Lung (tissue), 11 donors: ENCODE measurements at regions not wholly inside any gene's neighbourhood (a gene's known extent, or its start where the extent isn't known, plus 50 kb on each side); places are given as distances from the start of the nearest gene placed in this dataset.

Experiments
- ATAC-seq: fragments of 200-7000 bp; cut with Tn5 transposase; one replicate; pipeline ENCODE4 v1.9.1; 2020; ENCODE audit warnings: moderate number of reproducible peaks; ENCODE audit not compliant: insufficient read depth, low FRiP score
- DNase-seq, 3 donors: peaks; one replicate each; pipeline ENCODE4 v3.0.0-alpha.2; 2013 to 2017
- H3K27ac ChIP-seq, 2 donors: one replicate each; pipeline ENCODE4 v1.5.1; 2013; ENCODE audit warnings: mild to moderate bottlenecking in 2 of 2, moderate library complexity in 2 of 2, control low read depth in 1 of 2, inconsistent platforms in 1 of 2, low read depth in 1 of 2, low read length in 1 of 2
- H3K27me3 ChIP-seq, 3 donors: one replicate each; pipeline ENCODE4 v1.5.1; 2013; ENCODE audit warnings: low read length in 2 of 3; ENCODE audit not compliant: control insufficient read depth in 3 of 3, insufficient read depth in 3 of 3
- H3K36me3 ChIP-seq, 4 donors: one replicate each; pipeline ENCODE4 v1.5.1; 2013; ENCODE audit warnings: low read length in 4 of 4, mild to moderate bottlenecking in 1 of 4, moderate library complexity in 1 of 4; ENCODE audit not compliant: control insufficient read depth in 4 of 4, insufficient read depth in 4 of 4
- H3K4me1 ChIP-seq, 5 donors: one replicate each; pipeline ENCODE4 v1.5.1; 2013; ENCODE audit warnings: low read length in 5 of 5, mild to moderate bottlenecking in 2 of 5, moderate library complexity in 1 of 5; ENCODE audit not compliant: control insufficient read depth in 5 of 5, insufficient read depth in 5 of 5
- H3K4me3 ChIP-seq: one replicate; pipeline ENCODE4 v1.5.1; 2013; ENCODE audit warnings: mild to moderate bottlenecking, control low read depth, moderate library complexity
- H3K9ac ChIP-seq, 2 donors: one replicate each; pipeline ENCODE4 v1.5.1; 2013; ENCODE audit warnings: low read length in 2 of 2, control low read depth in 1 of 2; ENCODE audit not compliant: insufficient read depth in 1 of 2
- H3K9me3 ChIP-seq, 4 donors: one replicate each; pipeline ENCODE4 v1.5.1; 2013; ENCODE audit warnings: low read length in 3 of 4, mild to moderate bottlenecking in 1 of 4, moderate library complexity in 1 of 4; ENCODE audit not compliant: control insufficient read depth in 4 of 4, insufficient read depth in 3 of 4
- WGBS, 2 donors: extraction: QIAGEN DNeasy Blood & Tissue Kit; methylation state at CpG; one replicate each; pipeline ENCODE4 v1.1.7; 2013; 5-methylcytosine and 5-hydroxymethylcytosine counted together
- TF ChIP-seq, protein P1 (sequence below): IDR thresholded peaks from 2 replicates; pipeline ENCODE4 v1.5.1; 2012; ENCODE audit warnings: mild to moderate bottlenecking; ENCODE audit errors: control extremely low read depth, extremely low read depth
- donor health status: control.
- donor health status: control.
- donor health status: Bipolar disorder and iron deficiency.
- donor health status: healthy.
- donor health status: DM: yes; HTN: yes; CAD: no.

DNA sequence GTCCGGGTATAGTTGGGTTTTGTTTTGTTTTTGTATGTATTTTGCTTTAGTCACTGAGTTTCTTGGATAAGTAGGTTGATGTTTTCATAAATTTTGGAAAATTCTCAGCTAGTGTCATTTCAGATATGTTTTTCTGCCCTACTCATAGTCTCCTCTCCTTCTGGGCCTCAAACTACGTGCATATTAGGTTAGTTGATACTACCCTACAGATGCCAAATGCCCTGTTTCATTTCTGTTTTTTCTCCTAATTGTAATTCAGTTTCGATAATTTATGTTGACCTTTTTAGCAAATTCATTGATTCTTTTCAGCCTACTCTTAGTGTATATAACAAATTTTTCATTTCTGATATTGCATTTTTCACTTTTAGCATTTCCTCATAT lies 268.6 kb upstream of the RGS18 start:
- Histone ChIP-seq H3K9me3 (no peaks in the 10 kb centered on the region), H3K27ac (no peak overlapping the region), H3K27me3 (no peaks in the 10 kb centered on the region), H3K4me3 (no peak overlapping the region), H3K9ac (no peak overlapping the region), H3K36me3 (no peaks in the 10 kb centered on the region), H3K4me1 (peaks cover 0 to 9% (median 0%) of the 10 kb centered on the region in 5 donors)
- DNase-seq (no peak), ATAC-seq (no peak)
- TF ChIP-seq, protein P1, sequence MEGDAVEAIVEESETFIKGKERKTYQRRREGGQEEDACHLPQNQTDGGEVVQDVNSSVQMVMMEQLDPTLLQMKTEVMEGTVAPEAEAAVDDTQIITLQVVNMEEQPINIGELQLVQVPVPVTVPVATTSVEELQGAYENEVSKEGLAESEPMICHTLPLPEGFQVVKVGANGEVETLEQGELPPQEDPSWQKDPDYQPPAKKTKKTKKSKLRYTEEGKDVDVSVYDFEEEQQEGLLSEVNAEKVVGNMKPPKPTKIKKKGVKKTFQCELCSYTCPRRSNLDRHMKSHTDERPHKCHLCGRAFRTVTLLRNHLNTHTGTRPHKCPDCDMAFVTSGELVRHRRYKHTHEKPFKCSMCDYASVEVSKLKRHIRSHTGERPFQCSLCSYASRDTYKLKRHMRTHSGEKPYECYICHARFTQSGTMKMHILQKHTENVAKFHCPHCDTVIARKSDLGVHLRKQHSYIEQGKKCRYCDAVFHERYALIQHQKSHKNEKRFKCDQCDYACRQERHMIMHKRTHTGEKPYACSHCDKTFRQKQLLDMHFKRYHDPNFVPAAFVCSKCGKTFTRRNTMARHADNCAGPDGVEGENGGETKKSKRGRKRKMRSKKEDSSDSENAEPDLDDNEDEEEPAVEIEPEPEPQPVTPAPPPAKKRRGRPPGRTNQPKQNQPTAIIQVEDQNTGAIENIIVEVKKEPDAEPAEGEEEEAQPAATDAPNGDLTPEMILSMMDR = no peak
- WGBS, 2 donors = 78 to 92% methylated on average over 3 of the region's 3 CpGs

DNA sequence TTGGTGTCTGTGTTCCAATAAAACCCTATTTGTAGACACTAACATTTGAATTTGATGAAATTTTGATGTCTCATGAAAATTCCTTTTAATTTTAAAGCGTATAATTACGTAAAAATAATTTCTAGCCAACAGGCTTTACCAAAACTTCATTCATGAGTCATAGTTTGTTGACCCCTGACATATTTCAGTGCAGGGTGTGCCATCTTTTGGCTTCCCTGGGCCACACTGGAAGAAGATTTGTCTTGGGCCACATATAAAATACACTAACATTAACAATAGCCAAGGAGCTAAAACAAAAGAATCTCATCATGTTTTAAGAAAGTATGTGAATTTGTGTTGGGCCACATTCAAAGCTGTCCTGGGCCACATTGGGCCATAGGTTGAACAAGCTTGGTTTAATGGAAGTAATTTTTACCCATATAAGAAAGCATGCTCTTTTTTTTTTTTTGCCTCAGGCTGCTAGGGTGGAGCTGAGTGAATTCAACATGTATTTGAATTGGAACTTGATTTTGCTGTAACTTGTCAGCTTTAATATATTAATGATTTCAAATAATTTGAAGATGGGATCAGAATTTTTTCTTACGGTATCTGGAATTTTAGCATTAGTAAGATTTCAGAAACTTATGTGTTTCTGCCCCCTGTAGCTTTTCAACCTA lies 267.7 kb upstream of the RGS18 start:
- H3K9ac ChIP-seq = no peak overlapping the region
- ATAC-seq (no peak), DNase-seq (no peak)
- H3K27me3 ChIP-seq = no peaks in the 10 kb centered on the region
- H3K4me1 ChIP-seq = peaks cover 0 to 9% (median 0%) of the 10 kb centered on the region in 5 donors
- WGBS, 2 donors = 93 to 94% methylated on average over 3 of the region's 3 CpGs
- H3K4me3 ChIP-seq = no peak overlapping the region
- H3K36me3 ChIP-seq = no peaks in the 10 kb centered on the region
- TF ChIP-seq, protein P1 = no peak
- no peaks in the 10 kb centered on the region for H3K9me3 ChIP-seq
- no peak overlapping the region for H3K27ac ChIP-seq

DNA sequence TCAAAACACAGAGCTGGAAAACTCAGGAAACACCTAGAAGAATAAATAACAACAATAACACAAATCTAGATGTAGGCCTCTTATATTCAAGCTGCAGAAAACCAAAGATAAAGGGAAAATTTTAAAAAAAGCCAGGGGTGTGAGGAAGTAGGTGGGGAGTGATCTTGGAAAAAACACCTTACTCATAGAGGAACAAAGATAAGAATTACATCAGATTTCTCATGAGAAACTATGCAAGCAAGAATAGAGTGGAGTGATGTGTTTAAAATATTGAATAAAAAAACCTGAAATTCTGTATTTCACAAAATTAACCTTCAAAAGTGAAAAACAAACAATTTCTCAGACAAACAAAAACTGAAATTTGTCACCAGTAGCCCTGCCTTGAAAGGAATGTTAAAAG lies 265.5 kb upstream of the RGS18 start:
- H3K4me1 ChIP-seq = peaks cover 0 to 9% (median 0%) of the 10 kb centered on the region in 5 donors
- H3K4me3 ChIP-seq = no peak overlapping the region
- ATAC-seq (no peak), DNase-seq (no peak)
- H3K27me3 ChIP-seq = no peaks in the 10 kb centered on the region
- TF ChIP-seq, protein P1 = no peak
- no peak overlapping the region for H3K27ac ChIP-seq
- H3K36me3 ChIP-seq = no peaks in the 10 kb centered on the region
- H3K9me3 ChIP-seq = no peaks in the 10 kb centered on the region
- H3K9ac ChIP-seq = no peak overlapping the region

DNA sequence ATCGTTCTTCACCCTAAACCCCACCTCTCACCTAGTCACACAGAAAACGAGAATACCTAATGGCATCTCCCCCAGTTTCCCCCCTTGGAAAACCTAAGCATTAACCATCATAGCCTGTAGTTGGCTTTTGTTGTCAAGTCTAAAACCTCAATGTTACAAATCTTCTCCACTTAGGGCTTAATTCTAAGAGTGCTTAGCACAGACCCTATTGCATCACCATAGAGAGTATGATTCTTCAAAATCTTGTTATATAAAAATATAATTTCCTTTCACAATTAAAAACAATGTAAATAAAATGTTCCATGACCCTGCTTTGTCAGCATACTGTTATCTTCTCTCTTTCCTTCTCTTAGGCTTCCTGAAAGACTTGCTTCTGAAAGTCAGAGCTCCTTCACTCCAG lies 263.2 kb upstream of the RGS18 start:
- Histone ChIP-seq H3K9ac (no peak overlapping the region), H3K4me3 (no peak overlapping the region), H3K9me3 (no peaks in the 10 kb centered on the region), H3K4me1 (no peaks in the 10 kb centered on the region), H3K27ac (no peak overlapping the region), H3K36me3 (no peaks in the 10 kb centered on the region), H3K27me3 (no peaks in the 10 kb centered on the region)
- 68 to 90% methylated on average over 2 of the region's 2 CpGs for WGBS, 2 donors
- no peak for DNase-seq
- TF ChIP-seq, protein P1 = no peak
- ATAC-seq = no peak
